Psoas muscle (tissue), 7 donors: ENCODE measurements at regions not wholly inside any gene's neighbourhood (a gene's known extent, or its start where the extent isn't known, plus 50 kb on each side); places are given as distances from the start of the nearest gene placed in this dataset.
"Not testable (repeated sequence)": the region's sequence is repeated elsewhere in the genome, so short reads cannot be mapped to it uniquely, and the experiment has no call there.

Source experiments
- ATAC-seq, 4 donors: fragments of 200-7000 bp; cut with Tn5 transposase; one replicate each; pipeline ENCODE4 v1.9.1; 2020; ENCODE audit warnings: moderate library complexity in 3 of 4, mild to moderate bottlenecking in 2 of 4
- DNase-seq, 2 donors: peaks; one replicate each; pipeline ENCODE4 v3.0.0-alpha.2; 2020
- H3K27ac ChIP-seq: fragments of 200-600 bp; one replicate; pipeline ENCODE4 v1.8.0; 2022
- H3K27me3 ChIP-seq, 3 donors: fragments of 200-600 bp in 1 of 3; one replicate each; pipeline versions ENCODE4 v1.6.1 to v1.8.0; 2013 to 2022; ENCODE audit warnings: low read length in 2 of 3, mild to moderate bottlenecking in 2 of 3, moderate library complexity in 1 of 3; ENCODE audit not compliant: insufficient read depth in 3 of 3
- H3K36me3 ChIP-seq, 2 donors: fragments of 200-600 bp in 1 of 2; one replicate each; pipeline versions ENCODE4 v1.6.1 to v1.8.0; 2013 to 2022; ENCODE audit warnings: low read depth in 1 of 2, mild to moderate bottlenecking in 1 of 2, moderate library complexity in 1 of 2; ENCODE audit not compliant: insufficient read depth in 1 of 2
- H3K4me1 ChIP-seq: fragments of 200-600 bp; one replicate; pipeline ENCODE4 v1.8.0; 2022
- H3K4me3 ChIP-seq: fragments of 200-600 bp; one replicate; pipeline ENCODE4 v1.8.0; 2022; ENCODE audit warnings: mild to moderate bottlenecking
- H3K9me3 ChIP-seq: fragments of 200-600 bp; one replicate; pipeline ENCODE4 v1.8.0; 2022
- CTCF ChIP-seq: fragments of 200-600 bp; IDR thresholded peaks from one replicate; pipeline ENCODE4 v1.8.0; 2022; ENCODE audit warnings: antibody characterized with exemption
- WGBS, 3 donors: extraction: QIAGEN DNeasy Blood & Tissue Kit; methylation state at CpG; one replicate each; pipeline versions ENCODE4 v1.1.6 to v1.1.7; 2013; 5-methylcytosine and 5-hydroxymethylcytosine counted together
- intact Hi-C, 2 donors: fragments of 100-400 bp; cut with DNase I; formaldehyde crosslinking; loops; one replicate each; pipeline versions ENCODE4 v1.11.0 to v1.14.2; 2022
- donor health status: healthy with polysubstance abuse.
- donor health status: DM: no; HTN: no; CAD: no; lungs with moderate emphysema.
- donor health status: Bipolar disorder and iron deficiency.
- donor health status: healthy.
- donor health status: DM: yes; HTN: yes; CAD: no.
- donor health status: DM: no; HTN: no; CAD: no.
- donor health status: DM: yes; HTN: yes; CAD: no.

GRCh38 chr1:170807432-170807831 lies 127.9 kb upstream of the MROH9 start:
- ATAC-seq (no peak), DNase-seq (no peak)
- no peak overlapping the region for H3K27ac ChIP-seq
- no peaks in the 10 kb centered on the region for H3K27me3 ChIP-seq
- intact Hi-C loops: no loop called here
- no peak for TF ChIP-seq CTCF
- H3K4me3 ChIP-seq: no peak overlapping the region
- H3K36me3 ChIP-seq: no peaks in the 10 kb centered on the region
- no peaks in the 10 kb centered on the region for H3K4me1 ChIP-seq
- no peaks in the 10 kb centered on the region for H3K9me3 ChIP-seq
- 92 to 94% (median 94%) methylated on average over 4 of the region's 4 CpGs for WGBS, 3 donors

- Histone ChIP-seq H3K4me3 (no peak overlapping the region), H3K36me3 (no peaks in the 10 kb centered on the region), H3K4me1 (no peaks in the 10 kb centered on the region), H3K9me3 (no peaks in the 10 kb centered on the region), H3K27ac (no peak overlapping the region), H3K27me3 (no peaks in the 10 kb centered on the region)
- intact Hi-C loops: no loop called here
- DNase-seq (no peak), ATAC-seq (no peak)
- no peak for TF ChIP-seq CTCF
- WGBS, 3 donors: 79 to 87% (median 81%) methylated on average over 3 of the region's 3 CpGs
These were observed 127.0 kb upstream of the MROH9 start for GRCh38 chr1:170808216-170808885.

- intact Hi-C loops, DNase-seq, H3K27ac ChIP-seq, H3K27me3 ChIP-seq, ATAC-seq, H3K4me1 ChIP-seq, H3K9me3 ChIP-seq, H3K36me3 ChIP-seq, H3K4me3 ChIP-seq: not testable (repeated sequence)
- 81 to 86% (median 81%) methylated on average over 7 of the region's 7 CpGs for WGBS, 3 donors
These were observed 124.3 kb upstream of the MROH9 start for GRCh38 chr1:170811013-170811412.

- Histone ChIP-seq H3K4me1 (no peaks in the 10 kb centered on the region), H3K27ac (no peak overlapping the region), H3K36me3 (no peaks in the 10 kb centered on the region), H3K27me3 (no peaks in the 10 kb centered on the region), H3K4me3 (no peak overlapping the region), H3K9me3 (no peaks in the 10 kb centered on the region)
- ATAC-seq: no peak
- no peak for TF ChIP-seq CTCF
- DNase-seq: no peak
- 77 to 90% (median 84%) methylated on average over 2 of the region's 2 CpGs for WGBS, 3 donors
- intact Hi-C loops: no loop called here
These were observed 115.6 kb upstream of the MROH9 start for GRCh38 chr1:170819781-170820180.

GRCh38 chr1:170823120-170823519 lies 112.2 kb upstream of the MROH9 start:
- WGBS, 3 donors: 81 to 92% (median 83%) methylated on average over 2 of the region's 2 CpGs

More at GRCh38 chr1:170823120-170823519, 112.2 kb upstream of the MROH9 start:
- DNase-seq (no peak), ATAC-seq (no peak)
- Histone ChIP-seq H3K27me3 (no peaks in the 10 kb centered on the region), H3K36me3 (no peaks in the 10 kb centered on the region), H3K4me3 (no peak overlapping the region), H3K4me1 (no peaks in the 10 kb centered on the region), H3K27ac (no peak overlapping the region), H3K9me3 (no peaks in the 10 kb centered on the region)
- intact Hi-C loops: no loop called here
- no peak for TF ChIP-seq CTCF
